GM12878 (cell line): ENCODE measurements at regions not wholly inside any gene's neighbourhood (a gene's known extent, or its start where the extent isn't known, plus 50 kb on each side); places are given as distances from the start of the nearest gene placed in this dataset.

Experiments used
- ATAC-seq: fragments of 200-7000 bp; cut with Tn5 transposase; 3 replicates; pipeline ENCODE4 v1.9.1; 2020; ENCODE audit warnings: mild to moderate bottlenecking, moderate library complexity
- BruUV-seq: library from RNA; stranded (reverse); fragments of 400-500 nt; replicated peaks from 2 replicates; lab custom pipeline; 2021; lab: Mats Ljungman, UMichigan
- CTCF ChIA-PET: fragments of 300-600 bp; sonication (Branson Sonifier 250); formaldehyde crosslinking; extraction: SDS; loops from one replicate; lab custom pipeline; 2021; ENCODE audit warnings: inconsistent platforms; lab: Yijun Ruan, JAX
- POLR2A ChIA-PET: fragments of 350-600 bp; formaldehyde crosslinking; extraction: SDS; loops from one replicate; lab custom pipeline; 2021; ENCODE audit warnings: inconsistent platforms; lab: Charles Lee
- RAD21 ChIA-PET: fragments of 300-600 bp; sonication (Branson Sonifier 250); formaldehyde crosslinking; loops from one replicate; lab custom pipeline; 2023; ENCODE audit warnings: antibody characterized with exemption; ENCODE audit not compliant: unreplicated experiment; lab: Charles Lee
- SMC1A ChIA-PET: fragments of 300-600 bp; sonication (Branson Sonifier 250); formaldehyde crosslinking; loops from one replicate; lab custom pipeline; 2023; ENCODE audit not compliant: unreplicated experiment, uncharacterized antibody; lab: Charles Lee
- DNase-seq: peaks from one replicate; pipeline ENCODE4 v3.0.0-alpha.2; 2011; ENCODE audit warnings: low read depth, low spot score
- FAIRE-seq: peaks from 3 replicates; lab custom pipeline; 2011; peaks lifted over from hg19 to GRCh38; lab: Jason Lieb, UNC
- H2AFZ ChIP-seq: 2 replicates; pipeline ENCODE4 v1.6.0; 2011; ENCODE audit warnings: low read depth, low read length, control low read depth; ENCODE audit not compliant: control insufficient read depth
- H3K27ac ChIP-seq: 2 replicates; pipeline ENCODE4 v1.5.1; 2011; ENCODE audit warnings: control low read depth; ENCODE audit not compliant: control insufficient read depth, insufficient read depth
- H3K27me3 ChIP-seq, 2 experiments: replicated peaks in 1 of 2; 2 replicates each; pipeline versions ENCODE4 v1.6.0 to v1.6.1; 2011; ENCODE audit warnings: low read length in 1 of 2; ENCODE audit not compliant: control insufficient read depth in 2 of 2, insufficient read depth in 2 of 2
- H3K36me3 ChIP-seq, 2 experiments: 2 replicates each; pipeline ENCODE4 v1.5.1; 2011; ENCODE audit warnings: low read length in 1 of 2; ENCODE audit not compliant: control insufficient read depth in 2 of 2, insufficient read depth in 2 of 2
- H3K4me1 ChIP-seq: 2 replicates; pipeline ENCODE4 v1.6.1; 2011; ENCODE audit warnings: mild to moderate bottlenecking, low read length, moderate library complexity, mixed read lengths; ENCODE audit not compliant: control insufficient read depth, insufficient read depth
- H3K4me2 ChIP-seq: 2 replicates; pipeline ENCODE4 v1.6.0; 2011; ENCODE audit warnings: control low read depth; ENCODE audit not compliant: control insufficient read depth, insufficient read depth
- H3K4me3 ChIP-seq: fragments of 200-600 bp; sonication (generic); 2 replicates; pipeline ENCODE4 v1.5.1; 2016
- H3K79me2 ChIP-seq: 2 replicates; pipeline ENCODE4 v1.6.0; 2011; ENCODE audit warnings: low read length; ENCODE audit not compliant: control insufficient read depth, insufficient read depth
- H3K9ac ChIP-seq: 2 replicates; pipeline ENCODE4 v1.8.0; 2011; ENCODE audit warnings: low read length, control low read depth, mixed read lengths; ENCODE audit not compliant: control insufficient read depth, insufficient read depth
- H3K9me3 ChIP-seq: replicated peaks from 3 replicates; pipeline ENCODE4 v1.5.1; 2011; ENCODE audit warnings: mild to moderate bottlenecking, low read length; ENCODE audit not compliant: control insufficient read depth, insufficient read depth
- H4K20me1 ChIP-seq: 2 replicates; pipeline ENCODE4 v1.6.0; 2011; ENCODE audit not compliant: control insufficient read depth, insufficient read depth
- RAD21 ChIP-seq: IDR thresholded peaks from 2 replicates; pipeline ENCODE4 v1.6.1; 2011; ENCODE audit warnings: mild to moderate bottlenecking, low read depth, low read length, moderate library complexity; ENCODE audit not compliant: insufficient read depth
- SMC3 ChIP-seq: IDR thresholded peaks from 2 replicates; pipeline ENCODE4 v1.6.1; 2011; ENCODE audit warnings: low read length, improper control_type of control experiment, borderline replicate concordance
- ZNF217 ChIP-seq: fragments of 450-650 bp; IDR thresholded peaks from 2 replicates; pipeline ENCODE4 v1.6.1; 2017; ENCODE audit warnings: antibody characterized with exemption, mild to moderate bottlenecking
- WGBS: methylation state at CpG from one replicate; pipeline ENCODE4 v1.1.6; 2016; ENCODE audit warnings: low lambda C conversion rate; ENCODE audit not compliant: insufficient replicate concordance, insufficient coverage; ENCODE audit errors: missing lambda C conversion rate; 5-methylcytosine and 5-hydroxymethylcytosine counted together
- in situ Hi-C: fragments of 300-500 bp; cut with MboI; formaldehyde crosslinking; loops from 9 replicates; pipeline ENCODE4 v1.14.3; 2018; ENCODE audit warnings: mixed read lengths
- intact Hi-C: fragments of 100-400 bp; cut with micrococcal nuclease; formaldehyde crosslinking; loops from one replicate; pipeline ENCODE4 v1.14.2; 2022; ENCODE audit not compliant: unreplicated experiment
- TF ChIP-seq, protein P1 (sequence below), 3 experiments: IDR thresholded peaks in 2 of 3; conservative IDR thresholded peaks in 1 of 3; 2 replicates each; pipeline ENCODE4 v1.5.1; 2011; ENCODE audit warnings: low read depth in 3 of 3, low read length in 3 of 3, mild to moderate bottlenecking in 3 of 3, control low read depth in 2 of 3, moderate library complexity in 2 of 3, inconsistent platforms in 1 of 3, mixed read lengths in 1 of 3; ENCODE audit not compliant: control insufficient read depth in 2 of 3, insufficient read depth in 1 of 3; ENCODE audit errors: extremely low read depth in 1 of 3

DNA sequence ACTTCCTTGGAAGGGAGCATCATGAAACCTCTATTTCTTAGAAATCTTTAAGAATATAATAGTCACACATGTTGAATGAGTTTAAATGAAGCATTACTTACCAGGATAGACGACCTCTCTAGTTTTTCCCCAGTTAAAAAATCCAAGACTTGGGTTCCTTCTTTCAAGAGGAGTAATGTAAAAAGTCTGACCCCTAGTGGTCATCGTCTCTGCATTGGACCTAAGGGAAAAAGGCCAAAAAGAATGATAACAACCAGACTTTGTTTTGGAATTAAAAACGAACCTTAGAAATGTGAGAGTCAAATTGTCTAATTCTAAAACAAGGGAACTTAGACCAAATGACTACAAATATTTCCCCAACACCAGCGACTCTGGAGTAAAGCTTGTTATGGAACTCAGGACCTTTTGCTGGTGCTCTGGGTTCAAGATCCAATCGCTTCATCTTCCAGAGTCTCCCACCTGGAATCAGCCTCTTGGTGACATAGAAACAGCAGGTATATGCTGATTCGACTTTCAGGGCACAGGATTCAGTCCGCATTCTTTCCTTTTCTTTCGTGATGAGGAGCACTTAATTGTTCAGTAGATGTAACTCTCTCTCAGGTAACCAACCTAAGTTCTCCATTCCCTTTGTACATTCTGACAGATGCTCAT, 214.8 kb upstream of the TPRG1 start:
- Histone ChIP-seq H3K9ac (no peak overlapping the region), H3K79me2 (no peaks in the 10 kb centered on the region), H3K9me3 (no peaks in the 10 kb centered on the region), H3K4me1 (no peaks in the 10 kb centered on the region), H3K27ac (no peak overlapping the region), H3K27me3 (peaks cover 0 to 2% of the 10 kb centered on the region in 2 experiments; a peak in 1 of 4 replicates), H3K4me2 (no peak overlapping the region), H4K20me1 (no peaks in the 10 kb centered on the region), H3K36me3 (no peaks in the 10 kb centered on the region), H3K4me3 (no peak overlapping the region), H2AFZ (no peak overlapping the region)
- ChIA-PET SMC1A (interaction anchor here (1.9 to 7.2 kb wide), 2 partner anchors 1217 to 1222 kb away, joined by 4 to 118 read pairs; no protein-coding TSS in a partner anchor), CTCF (interaction anchor here (0.7 to 13.8 kb wide), 7 partner anchors 13 to 1220 kb away, joined by 3 to 437 read pairs (median 30); partner anchors contain the start of gene BCL6), POLR2A (no interaction called here), RAD21 (interaction anchor here (1.1 to 5.6 kb wide), 3 partner anchors 1211 to 1219 kb away, joined by 4 to 130 read pairs (median 9); partner anchors contain the start of gene BCL6)
- TF ChIP-seq RAD21 (peak; percentile 57), ZNF217 (no peak), SMC3 (peak; percentile 55; the same call in 1 of the 2 replicates)
- TF ChIP-seq, protein P1, sequence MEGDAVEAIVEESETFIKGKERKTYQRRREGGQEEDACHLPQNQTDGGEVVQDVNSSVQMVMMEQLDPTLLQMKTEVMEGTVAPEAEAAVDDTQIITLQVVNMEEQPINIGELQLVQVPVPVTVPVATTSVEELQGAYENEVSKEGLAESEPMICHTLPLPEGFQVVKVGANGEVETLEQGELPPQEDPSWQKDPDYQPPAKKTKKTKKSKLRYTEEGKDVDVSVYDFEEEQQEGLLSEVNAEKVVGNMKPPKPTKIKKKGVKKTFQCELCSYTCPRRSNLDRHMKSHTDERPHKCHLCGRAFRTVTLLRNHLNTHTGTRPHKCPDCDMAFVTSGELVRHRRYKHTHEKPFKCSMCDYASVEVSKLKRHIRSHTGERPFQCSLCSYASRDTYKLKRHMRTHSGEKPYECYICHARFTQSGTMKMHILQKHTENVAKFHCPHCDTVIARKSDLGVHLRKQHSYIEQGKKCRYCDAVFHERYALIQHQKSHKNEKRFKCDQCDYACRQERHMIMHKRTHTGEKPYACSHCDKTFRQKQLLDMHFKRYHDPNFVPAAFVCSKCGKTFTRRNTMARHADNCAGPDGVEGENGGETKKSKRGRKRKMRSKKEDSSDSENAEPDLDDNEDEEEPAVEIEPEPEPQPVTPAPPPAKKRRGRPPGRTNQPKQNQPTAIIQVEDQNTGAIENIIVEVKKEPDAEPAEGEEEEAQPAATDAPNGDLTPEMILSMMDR (IDR thresholded peaks at IDR 0.05 in 2 of 3, conservative IDR thresholded peaks at IDR 0.05 in 1 of 3; ENCODE audit: control insufficient read depth in 2 of 3, extremely low read depth in 1 of 3, insufficient read depth in 1 of 3, low read depth in 3 of 3, low read length in 3 of 3): peak; percentile 42 to 58 (median 48)
- no TSS peak for BruUV-seq
- DNase-seq: no peak
- intact Hi-C loops: loop anchor here (10.0 kb wide), 2 partner anchors 188 to 892 kb away; no protein-coding TSS in a partner anchor
- ATAC-seq: no peak
- in situ Hi-C loops: no loop called here
- no peak for FAIRE-seq
- WGBS: 8% methylated on average over 8 of the region's 8 CpGs
